Prostate gland (tissue), 2 donors: ENCODE measurements at regions not wholly inside any gene's neighbourhood (a gene's known extent, or its start where the extent isn't known, plus 50 kb on each side); places are given as distances from the start of the nearest gene placed in this dataset.

Source experiments
- DNase-seq: peaks from one replicate; pipeline ENCODE4 v3.0.0-alpha.2; 2019; ENCODE audit warnings: low spot score
- H3K27ac ChIP-seq, 2 donors: fragments of 200-600 bp; sonication (generic); 2 replicates each; pipeline ENCODE4 v1.5.1; 2017 to 2019
- H3K27me3 ChIP-seq: fragments of 200-600 bp; sonication (generic); replicated peaks from 2 replicates; pipeline ENCODE4 v1.5.1; 2019; ENCODE audit not compliant: insufficient read depth
- H3K36me3 ChIP-seq, 2 donors: fragments of 200-600 bp; sonication (generic); 1 replicate in 1 of 2; 2 replicates in 1 of 2; pipeline versions ENCODE4 v1.5.1 to v1.8.1; 2017 to 2019
- H3K4me1 ChIP-seq: fragments of 200-600 bp; sonication (generic); replicated peaks from 2 replicates; pipeline ENCODE4 v1.5.1; 2019
- H3K4me3 ChIP-seq, 2 donors: fragments of 200-600 bp; sonication (generic); 2 replicates each; pipeline ENCODE4 v1.5.1; 2017 to 2019
- H3K9me3 ChIP-seq: fragments of 200-600 bp; sonication (generic); 2 replicates; pipeline ENCODE4 v1.5.1; 2017
- CTCF ChIP-seq, 4 experiments: fragments of 200-600 bp in 2 of 4; fragments of 450-650 bp in 2 of 4; sonication (generic) in 2 of 4; IDR thresholded peaks; 1 replicate in 3 of 4; 2 replicates in 1 of 4; pipeline ENCODE4 v1.5.1; 2016 to 2019; ENCODE audit warnings: antibody characterized with exemption in 4 of 4, mild to moderate bottlenecking in 2 of 4, moderate library complexity in 2 of 4
- POLR2A ChIP-seq: fragments of 450-650 bp; IDR thresholded peaks from one replicate; pipeline ENCODE4 v1.6.1; 2016; ENCODE audit warnings: antibody characterized with exemption, mild to moderate bottlenecking
- POLR2AphosphoS5 ChIP-seq: sonication (generic); formaldehyde crosslinking; IDR thresholded peaks from one replicate; pipeline ENCODE4 v1.6.1; 2017; ENCODE audit warnings: antibody characterized with exemption
- WGBS: methylation state at CpG from one replicate; pipeline ENCODE4 v1.1.5; 2018; 5-methylcytosine and 5-hydroxymethylcytosine counted together
- intact Hi-C: fragments of 100-400 bp; cut with DNase I; formaldehyde crosslinking; loops from one replicate; pipeline ENCODE4 v1.14.2; 2022

GRCh38 chr10:1923998-1924397 is 186.7 kb upstream of the ADARB2 start:
- H3K27me3 ChIP-seq = peaks cover 2% of the 10 kb centered on the region
- no peak for DNase-seq
- WGBS = 92% methylated on average over 11 of the region's 12 CpGs
- H3K4me3 ChIP-seq = no peak overlapping the region
- TF ChIP-seq POLR2AphosphoS5 = no peak
- no peak for TF ChIP-seq POLR2A
- TF ChIP-seq CTCF (IDR thresholded peaks at IDR 0.05) = no peak
- H3K36me3 ChIP-seq = no peaks in the 10 kb centered on the region
- H3K9me3 ChIP-seq = no peaks in the 10 kb centered on the region
- no peaks in the 10 kb centered on the region for H3K4me1 ChIP-seq
- H3K27ac ChIP-seq = no peak overlapping the region
- intact Hi-C loops = no loop called here

GRCh38 chr10:1923586-1923985 is 186.3 kb upstream of the ADARB2 start:
- 46% methylated on average over 7 of the region's 8 CpGs for WGBS
- H3K4me1 ChIP-seq = no peaks in the 10 kb centered on the region

GRCh38 chr10:1920941-1921340 is 183.6 kb upstream of the ADARB2 start:
- no peaks in the 10 kb centered on the region for H3K4me1 ChIP-seq
- no peaks in the 10 kb centered on the region for H3K36me3 ChIP-seq
- no peak overlapping the region for H3K27ac ChIP-seq
- 67% methylated on average over 4 of the region's 4 CpGs for WGBS
- DNase-seq = no peak
- intact Hi-C loops = no loop called here
- H3K9me3 ChIP-seq = no peaks in the 10 kb centered on the region
- H3K4me3 ChIP-seq = no peak overlapping the region
- no peak for TF ChIP-seq POLR2AphosphoS5
- TF ChIP-seq POLR2A = no peak
- TF ChIP-seq CTCF (IDR thresholded peaks at IDR 0.05) = no peak
- H3K27me3 ChIP-seq = no peaks in the 10 kb centered on the region

More at GRCh38 chr10:1923586-1923985, 186.3 kb upstream of the ADARB2 start:
- intact Hi-C loops = no loop called here
- no peak for DNase-seq
- Histone ChIP-seq H3K27me3 (peaks cover 2% of the 10 kb centered on the region), H3K9me3 (no peaks in the 10 kb centered on the region), H3K4me3 (no peak overlapping the region), H3K36me3 (no peaks in the 10 kb centered on the region), H3K27ac (no peak overlapping the region)
- TF ChIP-seq CTCF (IDR thresholded peaks at IDR 0.05) (no peak), POLR2AphosphoS5 (no peak)

- no peak for TF ChIP-seq POLR2A
- TF ChIP-seq CTCF (IDR thresholded peaks at IDR 0.05) = no peak
- no peak for TF ChIP-seq POLR2AphosphoS5
- no peak overlapping the region for H3K4me3 ChIP-seq
- no peak overlapping the region for H3K27ac ChIP-seq
- DNase-seq = no peak
- no peaks in the 10 kb centered on the region for H3K36me3 ChIP-seq
- H3K9me3 ChIP-seq = no peaks in the 10 kb centered on the region
- intact Hi-C loops = no loop called here
- 48% methylated on average over 4 of the region's 4 CpGs for WGBS
- H3K4me1 ChIP-seq = no peaks in the 10 kb centered on the region
- no peaks in the 10 kb centered on the region for H3K27me3 ChIP-seq
Measured at GRCh38 chr10:1920127-1920526, 182.8 kb upstream of the ADARB2 start.

- Histone ChIP-seq H3K4me1 (no peaks in the 10 kb centered on the region), H3K9me3 (no peaks in the 10 kb centered on the region), H3K27ac (no peak overlapping the region), H3K4me3 (no peak overlapping the region), H3K27me3 (no peaks in the 10 kb centered on the region), H3K36me3 (no peaks in the 10 kb centered on the region)
- 52% methylated on average over 3 of the region's 3 CpGs for WGBS
- DNase-seq = no peak
- intact Hi-C loops = no loop called here
- TF ChIP-seq POLR2A (no peak), POLR2AphosphoS5 (no peak), CTCF (IDR thresholded peaks at IDR 0.05) (no peak)
Measured at GRCh38 chr10:1911771-1912170, 174.4 kb upstream of the ADARB2 start.
